T-helper 1 cell (primary cell): ENCODE measurements at regions not wholly inside any gene's neighbourhood (a gene's known extent, or its start where the extent isn't known, plus 50 kb on each side); places are given as distances from the start of the nearest gene placed in this dataset.
"Not testable (repeated sequence)": the region's sequence is repeated elsewhere in the genome, so short reads cannot be mapped to it uniquely, and the experiment has no call there.

Source experiments
- DNase-seq, 5 donors: peaks; one replicate each; pipeline ENCODE4 v3.0.0-alpha.2; 2012 to 2020

DNA sequence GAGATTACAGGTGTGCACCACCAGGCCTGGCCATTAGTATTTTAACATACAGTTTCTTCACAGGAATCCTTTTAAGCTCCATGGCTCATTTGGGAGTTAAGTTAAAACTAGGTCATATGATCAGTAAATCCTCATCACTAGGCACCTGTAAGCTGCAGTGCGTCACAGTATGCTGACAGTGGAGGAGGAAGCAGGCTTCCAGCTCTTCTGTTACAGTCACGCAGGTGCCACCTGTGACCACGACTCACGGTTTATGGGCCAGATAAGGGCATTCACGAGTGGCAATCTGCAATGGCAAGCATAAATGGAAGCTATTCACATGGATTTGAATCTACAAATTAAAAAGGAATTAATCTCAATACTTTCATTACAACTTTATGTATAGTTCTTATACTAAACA, 129.4 kb upstream of the BCOR start:
- DNase-seq = no peak

DNA sequence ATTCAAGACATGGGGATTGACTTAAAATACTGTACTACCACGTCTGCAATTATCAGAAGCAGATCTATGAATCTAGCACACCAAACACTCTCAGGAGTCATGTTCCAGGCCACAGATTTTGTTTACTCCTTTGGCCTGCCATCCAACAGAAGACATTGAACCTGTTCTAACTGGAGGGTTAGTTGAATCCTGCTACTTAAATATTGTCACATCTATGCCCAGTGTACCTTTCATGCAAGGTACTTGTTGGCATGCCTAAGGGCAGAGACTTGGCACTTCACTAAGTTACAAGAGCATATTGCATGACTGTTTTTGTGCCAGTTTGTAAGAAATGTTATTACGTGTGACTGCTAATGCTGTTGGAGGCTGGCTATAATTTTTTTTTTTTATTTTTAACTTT, 126.9 kb upstream of the BCOR start:
- DNase-seq = no peak

DNA sequence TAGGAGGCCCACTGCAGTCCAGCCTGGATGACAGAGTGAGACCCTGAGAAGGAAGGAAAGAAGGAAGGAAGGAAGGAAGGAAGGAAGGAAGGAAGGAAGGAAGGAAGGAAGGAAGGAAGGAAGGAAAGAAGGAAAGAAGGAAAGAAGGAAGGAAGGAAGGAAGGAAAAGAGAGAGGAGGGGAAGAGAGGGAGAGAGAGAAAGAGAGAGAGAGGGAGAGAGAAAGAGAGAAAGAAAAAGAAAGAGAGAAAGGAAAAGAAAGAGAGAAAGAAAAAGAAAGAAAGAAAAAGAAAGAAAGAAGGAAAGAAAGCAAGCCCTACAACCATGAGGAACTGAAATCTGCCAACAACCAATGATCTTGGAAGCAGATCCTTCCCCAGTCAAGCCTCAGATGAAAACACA, 124.9 kb upstream of the BCOR start:
- DNase-seq = not testable (repeated sequence)

DNA sequence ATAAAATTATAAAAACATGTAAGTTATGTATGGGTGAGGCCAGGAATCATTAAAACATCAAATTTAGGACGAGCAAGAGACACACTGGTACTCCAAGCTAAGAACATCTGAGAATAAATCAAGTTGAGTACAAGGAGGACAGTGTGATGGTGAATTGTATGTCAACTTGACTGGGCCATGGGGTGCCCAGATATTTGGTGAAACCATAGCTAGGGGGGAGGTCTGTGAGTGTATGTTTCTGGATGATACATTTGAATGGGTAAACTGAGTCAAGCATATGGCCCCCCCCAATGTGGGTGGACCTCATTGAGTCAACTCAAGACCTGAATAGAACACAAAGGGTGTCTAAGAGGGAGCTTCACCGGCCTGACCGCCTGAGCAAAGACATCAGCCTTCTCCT, 115.3 kb upstream of the BCOR start:
- no peak for DNase-seq

DNA sequence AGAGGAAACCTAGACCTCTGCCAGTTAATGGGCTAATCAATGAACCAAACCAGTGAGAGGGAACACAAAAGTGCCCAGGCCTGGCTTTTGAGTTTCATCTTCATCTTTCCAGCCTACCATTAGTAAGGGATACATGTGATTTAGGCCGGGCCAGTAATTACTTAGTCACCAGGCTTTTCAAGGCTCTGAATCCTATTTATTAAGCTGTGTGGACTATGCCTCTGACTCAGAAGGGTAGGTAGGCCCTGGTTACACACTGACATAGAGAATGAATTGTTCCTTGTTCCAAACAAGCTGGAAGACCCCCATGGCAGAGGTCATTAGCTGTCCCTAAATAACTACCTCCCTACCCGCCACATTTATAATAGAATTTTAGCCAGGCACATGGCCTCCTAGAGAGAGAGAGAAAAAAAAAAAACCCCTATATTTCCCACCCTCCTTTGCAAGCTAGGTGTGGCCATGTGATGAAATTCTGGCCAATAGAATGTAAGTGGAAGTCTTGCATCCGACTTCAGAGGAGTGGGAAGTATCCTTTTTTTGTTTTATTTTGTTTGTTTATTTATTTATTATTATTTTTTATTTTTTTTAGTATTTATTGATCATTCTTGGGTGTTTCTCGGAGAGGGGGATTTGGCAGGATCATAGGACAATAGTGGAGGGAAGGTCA, 112.3 kb upstream of the BCOR start:
- DNase-seq = no peak

DNA sequence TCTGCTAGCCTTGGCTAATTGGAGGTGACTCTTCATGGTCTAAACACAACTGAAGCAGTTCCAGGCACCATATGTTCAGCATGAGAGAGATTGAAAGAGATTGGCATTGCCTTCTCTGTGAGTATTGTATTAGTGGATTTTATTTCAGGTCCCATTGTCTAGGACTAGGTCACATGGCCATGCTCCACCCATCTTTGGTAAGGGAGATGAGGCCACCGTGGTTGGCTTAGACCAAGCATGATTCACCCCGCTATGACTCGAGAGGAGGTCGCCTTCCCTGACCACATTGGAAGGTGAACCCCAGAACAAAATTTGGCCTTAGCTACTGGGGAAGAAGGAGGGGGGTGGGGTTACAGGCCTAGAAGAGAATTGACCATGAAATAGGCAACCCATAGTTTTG, 109.9 kb upstream of the BCOR start:
- DNase-seq = peak in 1 of 5 donors; percentile 21

DNA sequence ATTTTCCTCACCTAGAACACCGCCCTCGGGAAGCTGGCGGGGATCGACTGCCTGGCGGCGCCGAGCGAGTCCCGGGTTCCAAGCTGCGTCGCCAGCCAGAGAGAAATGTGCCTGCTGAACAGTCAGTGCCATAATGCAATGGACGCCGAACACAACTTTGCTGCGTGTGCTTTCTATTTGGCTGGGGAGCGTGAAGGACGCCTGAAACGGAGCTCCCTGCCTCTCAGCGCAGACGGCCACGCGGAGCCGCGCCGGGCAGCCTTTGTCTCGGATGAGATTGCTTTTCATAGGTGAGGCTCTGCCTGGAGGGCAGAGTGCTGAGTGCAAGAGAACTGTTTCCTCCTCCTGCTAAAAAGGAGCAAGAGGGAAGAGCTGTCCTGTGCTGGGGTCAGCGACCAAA, 107.7 kb upstream of the BCOR start:
- DNase-seq = no peak

DNA sequence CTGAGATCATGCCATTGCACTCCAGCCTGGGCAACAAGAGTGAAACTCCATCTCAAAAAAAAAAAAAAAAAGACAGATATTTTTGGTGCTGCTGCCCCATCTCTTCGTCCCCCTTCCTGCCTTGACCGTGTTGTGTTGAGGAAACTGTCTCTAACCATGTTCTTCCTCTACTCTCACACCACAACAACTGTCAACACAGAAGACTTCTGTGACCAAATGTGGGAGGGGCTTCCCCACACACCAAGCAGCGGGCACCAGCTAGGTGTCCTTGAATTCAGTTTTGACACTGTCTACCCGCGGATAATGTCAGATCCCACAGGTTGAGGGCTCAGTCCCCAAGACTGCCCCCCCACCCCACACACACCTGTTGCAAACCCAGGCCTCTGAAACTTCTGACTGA, 104.7 kb upstream of the BCOR start:
- peak in 1 of 5 donors; percentile 68 for DNase-seq

DNA sequence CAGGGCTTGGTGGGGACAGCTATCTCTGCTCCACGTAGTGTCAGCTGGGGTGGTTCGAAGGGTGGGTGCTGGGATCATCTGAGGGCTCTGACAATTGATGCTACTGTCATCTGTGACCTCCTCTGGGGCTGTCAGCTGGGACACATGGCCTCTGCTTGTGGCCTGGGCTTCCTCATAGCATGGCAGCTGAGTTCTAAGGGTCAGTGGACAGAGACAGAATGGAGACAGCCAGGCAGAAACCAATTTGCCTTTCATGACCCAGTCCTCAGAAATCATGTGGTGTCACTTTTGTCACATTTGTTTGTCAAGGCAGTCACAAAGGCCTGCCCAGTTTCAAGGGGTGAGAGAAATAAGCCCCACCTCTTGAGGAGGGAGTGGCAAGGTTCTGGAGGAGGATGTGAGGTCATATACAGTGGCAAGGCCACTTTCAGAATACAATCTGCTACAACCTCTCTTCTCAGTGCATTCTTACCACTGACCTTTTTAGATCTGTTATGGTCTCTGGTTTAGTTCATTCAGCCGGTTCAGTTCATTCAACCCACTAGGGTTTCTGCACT, 103.6 kb upstream of the BCOR start:
- peak in 1 of 5 donors; percentile 83 for DNase-seq

DNA sequence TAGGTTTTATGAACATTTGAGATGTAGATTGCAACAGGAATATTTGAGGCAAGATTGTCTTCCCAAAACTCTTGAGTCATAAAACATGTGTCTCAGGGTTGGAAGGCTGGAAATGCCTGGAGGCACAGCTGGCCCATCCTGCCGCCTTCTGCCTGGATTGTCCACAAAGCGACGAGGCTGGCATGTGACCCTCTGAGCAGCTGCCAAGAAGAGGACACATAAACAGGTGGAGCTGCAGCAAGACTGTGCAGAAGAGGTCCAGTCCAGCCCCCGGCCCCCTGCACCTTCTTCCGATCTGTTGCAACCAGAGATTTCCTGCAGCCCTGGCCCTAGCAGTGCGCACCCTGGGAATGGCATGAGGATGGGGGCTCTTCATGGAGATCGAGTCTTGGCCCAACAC, 101.9 kb upstream of the BCOR start:
- DNase-seq = no peak

DNA sequence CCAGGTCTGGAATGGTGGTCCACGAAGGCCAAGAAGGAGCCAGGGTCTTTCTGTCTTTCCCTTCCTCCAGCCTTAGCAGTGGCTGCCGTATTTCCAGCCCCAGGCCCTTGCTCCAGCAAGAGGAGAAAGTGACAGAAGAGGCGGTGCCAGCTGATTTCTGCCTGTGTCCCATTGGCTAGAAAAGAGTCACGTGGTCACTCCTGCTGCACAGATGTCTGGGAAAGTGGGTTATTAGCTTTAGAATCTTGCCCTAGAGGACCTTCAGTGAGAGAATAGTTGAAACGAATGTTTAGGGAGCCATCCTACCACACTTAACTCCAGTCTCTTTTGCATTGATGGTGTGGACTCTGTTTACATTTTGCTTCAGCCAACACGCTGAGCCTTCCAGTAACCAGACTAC, 99.3 kb upstream of the BCOR start:
- DNase-seq = no peak

DNA sequence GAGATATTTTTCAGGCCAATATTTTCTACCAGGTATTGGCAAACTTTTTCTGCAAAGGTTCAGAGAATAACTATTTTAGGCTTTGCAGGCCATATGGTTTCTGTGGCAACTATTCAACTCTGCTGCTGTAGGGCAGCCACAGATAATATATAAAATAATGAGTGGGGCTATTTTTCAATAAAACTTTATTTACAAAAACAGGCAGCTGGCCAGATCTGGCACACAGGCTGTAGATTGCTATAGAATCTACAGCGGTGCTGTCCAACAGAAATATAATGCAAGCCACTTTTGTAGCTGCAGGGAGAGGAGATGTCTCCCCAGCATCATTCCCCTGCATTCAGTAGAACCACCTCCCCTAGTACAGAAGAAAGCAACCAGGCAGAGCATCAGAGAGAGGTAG, 97.6 kb upstream of the BCOR start:
- DNase-seq = no peak

DNA sequence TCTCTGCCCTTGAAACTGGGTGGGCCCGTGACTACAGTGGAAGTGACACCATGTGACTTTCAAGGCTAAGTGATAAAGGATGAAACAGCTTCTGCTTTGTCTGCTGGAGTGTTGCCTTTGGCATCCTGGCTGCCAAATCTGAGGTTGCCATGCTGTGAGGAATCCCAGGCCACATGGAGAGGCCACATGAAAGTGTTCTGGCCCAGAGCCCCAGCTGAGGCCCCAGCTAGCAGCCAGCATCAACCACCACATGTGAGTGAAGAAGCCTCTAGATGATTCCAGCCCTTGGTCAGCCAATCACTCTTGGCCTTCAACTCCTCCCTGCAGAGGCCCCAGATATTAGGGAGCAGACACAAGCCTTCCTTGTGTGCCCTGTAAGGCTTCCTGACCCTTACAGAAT, 94.4 kb upstream of the BCOR start:
- no peak for DNase-seq

DNA sequence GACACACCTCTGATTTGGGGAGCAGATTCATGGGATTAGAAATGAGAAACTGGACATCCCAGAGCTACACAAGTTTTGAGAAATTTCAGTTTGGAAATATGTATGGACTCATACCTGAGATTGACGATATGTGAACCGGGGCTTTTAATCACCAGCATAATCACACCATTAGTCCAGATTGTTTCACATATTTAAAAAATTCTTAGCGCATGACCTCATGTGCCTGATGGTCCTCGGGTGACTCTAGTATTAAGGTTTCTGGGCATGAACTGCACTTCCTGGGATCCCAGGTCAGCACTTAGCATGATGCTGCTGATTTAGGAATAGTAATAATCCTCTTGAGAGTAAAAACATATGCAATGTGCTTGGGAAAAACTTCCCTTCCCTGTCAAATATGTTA, 91.9 kb upstream of the BCOR start:
- no peak for DNase-seq

DNA sequence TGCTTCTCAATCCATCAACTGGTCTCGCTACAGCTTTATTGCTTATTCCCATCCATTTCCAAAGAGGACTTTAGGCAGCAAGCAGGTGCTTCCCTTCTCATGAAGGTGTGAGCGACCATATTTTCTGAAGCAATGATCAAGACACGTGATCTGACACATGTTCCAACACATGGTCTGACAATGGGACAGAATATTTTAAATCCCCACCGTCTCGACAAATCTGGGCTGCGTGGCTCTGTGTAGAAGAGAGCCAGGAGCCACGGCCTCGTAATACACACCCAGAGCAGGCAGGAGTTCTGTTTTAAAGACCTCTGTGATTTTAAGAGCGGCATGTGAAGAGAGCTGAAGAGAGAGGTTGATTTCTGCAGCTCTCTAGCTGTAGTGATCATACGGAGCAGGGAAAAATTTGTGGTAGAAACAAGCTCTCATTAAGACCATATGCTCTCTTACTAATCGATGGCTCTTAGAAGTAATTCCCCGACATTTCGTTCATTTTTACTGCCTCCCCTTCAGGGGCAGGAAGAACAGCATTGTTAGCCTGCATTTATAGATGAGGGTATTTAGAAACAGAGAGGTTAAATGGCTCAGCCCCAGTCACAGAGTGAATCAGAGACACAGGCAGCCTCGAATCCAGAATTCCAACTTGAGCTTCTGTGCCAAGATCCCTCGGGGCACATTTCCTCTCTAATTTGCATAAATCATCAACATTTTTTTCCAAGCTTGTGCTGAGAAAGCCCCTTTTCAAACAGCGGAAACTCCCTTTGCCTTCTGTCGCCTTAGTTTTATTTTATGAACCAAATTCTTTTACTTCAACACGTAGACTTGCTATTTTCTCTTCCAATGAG, 91.0 kb upstream of the BCOR start:
- no peak for DNase-seq

DNA sequence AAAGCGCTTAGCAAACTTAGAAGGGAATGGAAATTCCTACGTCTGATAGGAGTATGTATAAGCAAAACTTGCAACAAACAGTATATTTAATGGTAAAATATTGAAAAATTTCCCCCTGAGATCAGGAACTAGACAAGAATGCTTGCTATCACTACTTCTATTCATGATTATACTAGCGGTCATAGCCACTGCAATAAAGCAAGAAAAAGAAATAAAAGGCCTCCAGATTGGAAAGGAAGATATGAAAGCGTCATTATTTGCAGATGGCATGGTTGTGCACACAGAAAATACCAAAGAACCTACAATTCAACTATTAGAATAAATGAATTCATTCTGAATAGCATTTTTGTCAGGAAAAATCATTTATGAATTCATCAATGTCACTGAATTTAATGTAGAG, 87.2 kb upstream of the BCOR start:
- DNase-seq = no peak

DNA sequence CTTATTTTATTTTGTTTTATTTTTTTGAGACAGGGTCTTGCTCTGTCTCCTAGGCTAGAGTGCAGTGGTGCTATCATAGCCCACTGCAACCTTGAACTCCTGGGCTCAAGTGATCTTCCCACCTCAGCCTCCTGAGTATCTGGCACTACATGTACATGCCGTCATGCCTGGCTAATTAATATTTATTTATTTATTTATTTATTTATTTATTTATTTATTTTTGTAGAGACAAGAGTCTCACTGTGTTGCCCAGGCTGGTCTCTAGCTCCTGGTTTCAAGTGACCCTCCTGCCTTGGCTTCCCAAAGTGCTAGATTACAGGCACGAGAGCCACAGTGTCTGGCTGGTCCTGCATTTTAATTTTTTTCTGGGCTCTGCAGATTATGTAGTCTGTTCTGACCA, 84.9 kb upstream of the BCOR start:
- no peak for DNase-seq

DNA sequence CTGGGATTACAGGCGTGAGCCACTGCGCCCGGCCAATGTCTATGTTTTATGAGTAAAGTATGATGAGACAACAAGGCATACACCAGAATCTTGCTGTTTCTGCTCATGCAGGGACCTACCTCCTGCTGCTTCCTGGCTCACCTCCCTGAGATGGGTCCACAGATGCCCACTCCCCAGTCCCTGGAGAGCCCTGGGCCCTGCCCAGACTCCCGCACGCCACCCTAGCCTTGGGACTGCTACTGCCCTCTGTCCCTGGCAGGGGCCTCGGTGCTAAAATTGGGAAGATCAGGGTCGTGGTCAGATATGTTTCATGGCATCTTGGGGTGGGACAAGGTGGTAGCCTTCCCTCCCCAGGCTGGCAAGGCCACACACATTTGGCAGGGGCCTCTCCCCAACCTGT, 84.3 kb upstream of the BCOR start:
- no peak for DNase-seq

DNA sequence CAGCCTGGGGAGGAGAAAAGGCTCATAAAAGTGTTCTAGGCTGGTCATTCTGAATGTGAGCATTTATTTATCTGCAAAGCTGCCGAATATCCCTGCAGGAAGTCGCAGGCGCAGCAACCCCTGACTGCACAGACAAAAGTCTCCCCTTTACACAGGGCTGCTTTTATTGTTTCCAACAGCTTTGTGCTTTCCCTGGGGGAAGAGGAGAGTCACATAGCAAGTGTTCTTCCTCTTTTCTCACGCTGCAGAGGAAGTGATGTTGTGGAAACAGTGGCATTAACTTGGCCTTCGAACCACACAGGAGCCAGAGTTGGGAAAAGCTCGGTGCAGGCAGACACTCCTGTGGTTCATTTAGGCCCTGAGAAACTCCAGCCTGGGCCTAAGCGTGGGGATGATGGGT, 81.5 kb upstream of the BCOR start:
- DNase-seq = no peak

DNA sequence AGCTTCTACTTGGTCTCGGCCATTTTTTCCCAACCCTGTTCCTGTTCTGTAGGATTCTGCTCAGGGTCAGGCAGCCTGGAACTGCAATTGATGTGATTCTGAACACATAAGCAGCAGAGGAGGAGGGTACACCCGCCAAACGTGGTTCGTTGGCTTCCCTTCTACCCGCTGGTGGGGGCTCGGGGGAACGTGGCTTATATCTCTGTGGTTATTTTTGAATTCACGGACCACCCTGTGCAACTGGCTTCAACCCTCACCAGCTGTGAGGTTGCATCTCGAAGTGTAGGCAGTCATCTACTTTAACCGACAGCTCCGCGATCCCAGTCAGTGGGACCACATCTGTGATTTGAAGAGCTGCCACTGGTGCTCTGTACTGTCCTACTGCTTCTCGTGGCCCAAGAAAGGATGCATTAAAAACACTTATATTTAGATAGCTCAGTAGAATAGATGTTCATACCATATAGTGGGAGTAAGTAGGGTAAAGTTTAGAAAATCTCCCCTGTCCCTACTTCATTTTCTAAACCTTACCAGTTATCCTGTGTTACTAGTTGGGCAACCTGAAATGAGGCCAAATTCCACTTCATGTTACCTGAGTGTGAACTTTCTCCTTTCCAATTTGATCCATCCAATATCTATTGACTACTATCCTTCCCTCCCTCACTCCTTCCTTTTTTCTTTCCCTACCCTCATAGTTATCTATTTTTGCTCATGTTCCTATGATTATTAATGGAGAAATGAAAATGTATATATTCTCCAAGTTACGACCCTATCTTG, 80.4 kb upstream of the BCOR start:
- no peak for DNase-seq

DNA sequence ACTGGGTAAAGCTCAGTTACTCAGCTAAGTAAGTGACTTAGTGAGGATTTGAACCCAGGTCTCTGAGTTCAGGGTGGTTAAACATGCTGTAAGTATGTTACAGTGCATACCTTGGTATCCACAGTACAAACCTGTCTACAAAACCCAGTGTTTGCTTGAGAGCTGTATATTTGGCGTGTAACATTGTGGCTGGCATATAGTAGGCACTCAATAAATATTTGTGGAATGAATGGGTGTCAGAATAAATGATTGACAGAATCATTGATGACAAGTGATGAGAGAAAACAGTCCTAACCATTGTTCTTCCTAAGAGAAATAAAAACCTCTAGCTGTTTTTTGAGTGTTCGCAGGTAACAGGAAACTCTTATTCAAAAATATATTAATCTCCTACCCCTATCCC, 79.7 kb upstream of the BCOR start:
- no peak for DNase-seq

DNA sequence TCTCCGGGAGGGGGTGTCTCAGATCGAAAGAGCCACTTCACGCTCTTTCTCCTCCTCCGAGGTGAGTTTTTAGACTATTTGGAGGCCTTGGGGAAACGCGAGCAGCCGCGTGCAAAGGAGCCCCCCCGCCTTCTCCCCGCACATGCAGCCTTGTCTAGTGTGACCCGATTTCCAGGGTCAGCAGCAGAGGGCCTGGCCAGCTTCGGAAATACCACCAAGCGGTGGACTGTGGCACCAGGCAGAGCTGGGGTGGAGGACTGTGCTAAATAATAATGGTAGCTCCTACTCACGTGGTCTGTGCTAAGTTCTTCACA, 79.3 kb upstream of the BCOR start:
- no peak for DNase-seq

DNA sequence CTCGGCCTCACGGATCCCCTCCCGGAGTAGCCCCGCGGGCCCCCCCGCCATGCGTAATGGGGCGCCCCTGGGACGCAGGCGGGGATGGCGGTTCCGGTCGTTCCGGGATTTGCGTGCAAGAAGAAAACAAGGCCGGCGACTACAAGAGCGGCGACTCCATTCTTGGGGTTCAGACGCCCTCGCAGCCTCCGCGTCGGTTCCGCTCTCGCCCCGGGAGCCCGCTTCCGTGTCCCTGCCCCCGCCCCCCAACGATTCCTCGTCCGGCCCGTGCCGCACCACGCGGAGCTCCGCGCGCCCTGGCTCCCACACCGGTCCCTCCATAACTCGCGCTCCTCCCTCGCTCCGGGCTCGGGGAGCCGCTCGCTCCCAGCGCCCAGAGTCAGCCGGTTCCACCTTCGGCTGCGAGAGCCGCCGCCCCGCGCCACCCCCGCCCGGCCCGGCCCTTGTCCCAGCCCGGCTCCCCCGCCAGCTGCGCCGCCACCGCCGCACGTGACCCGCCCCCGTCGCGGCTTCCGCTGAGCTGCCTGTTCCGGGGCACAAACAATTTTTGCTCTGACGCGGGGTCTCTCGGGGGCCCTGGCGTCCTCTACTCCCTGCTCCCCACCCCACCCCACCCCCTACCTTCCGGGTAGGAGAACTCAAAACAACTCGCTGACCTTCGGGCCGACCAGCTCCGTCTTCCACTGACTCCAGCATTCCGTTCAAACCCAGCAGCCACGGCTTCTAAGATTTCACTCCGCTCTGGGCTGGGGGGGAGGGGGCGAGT, 78.8 kb upstream of the BCOR start:
- peak; percentile 55 to 80 (median 68) for DNase-seq
